IMR-90 (cell line): ENCODE measurements at regions not wholly inside any gene's neighbourhood (a gene's known extent, or its start where the extent isn't known, plus 50 kb on each side); places are given as distances from the start of the nearest gene placed in this dataset.

Experiments used
- CHD1 ChIP-seq: IDR thresholded peaks from 2 replicates; pipeline ENCODE4 v1.6.1; 2012; ENCODE audit warnings: low read depth, low read length, improper control_type of control experiment
- CTCF ChIP-seq: conservative IDR thresholded peaks from 2 replicates; pipeline ENCODE4 v1.5.1; 2012; ENCODE audit warnings: mild to moderate bottlenecking, low read depth, low read length, improper control_type of control experiment
- ELK1 ChIP-seq: fragments of 150-350 bp; IDR thresholded peaks from 2 replicates; pipeline ENCODE4 v1.6.1; 2016; ENCODE audit warnings: low read depth, mild to moderate bottlenecking, low read length, moderate library complexity, borderline replicate concordance
- FOS ChIP-seq: fragments of 150-350 bp; IDR thresholded peaks from 2 replicates; pipeline ENCODE4 v1.6.1; 2016; ENCODE audit warnings: low read depth, low read length
- MAZ ChIP-seq: IDR thresholded peaks from 2 replicates; pipeline ENCODE4 v1.6.1; 2012; ENCODE audit warnings: low read depth, mild to moderate bottlenecking, low read length, improper control_type of control experiment, moderate library complexity, borderline replicate concordance
- POLR2A ChIP-seq: IDR thresholded peaks from 2 replicates; pipeline ENCODE4 v1.6.1; 2012; ENCODE audit warnings: mild to moderate bottlenecking, low read depth, low read length
- RAD21 ChIP-seq: IDR thresholded peaks from 2 replicates; pipeline ENCODE4 v1.6.1; 2012; ENCODE audit warnings: low read length, improper control_type of control experiment
- RCOR1 ChIP-seq: IDR thresholded peaks from 2 replicates; pipeline ENCODE4 v1.6.1; 2012; ENCODE audit warnings: mild to moderate bottlenecking, low read length, improper control_type of control experiment; ENCODE audit not compliant: insufficient replicate concordance
- RFX5 ChIP-seq: IDR thresholded peaks from 2 replicates; pipeline ENCODE4 v1.8.0; 2012; ENCODE audit warnings: low read depth, mild to moderate bottlenecking, low read length, moderate library complexity
- SMC3 ChIP-seq: fragments of 150-350 bp; IDR thresholded peaks from 2 replicates; pipeline ENCODE4 v1.6.1; 2016; ENCODE audit warnings: low read depth, mild to moderate bottlenecking, antibody characterized with exemption, low read length, moderate library complexity

GRCh38 chr2:220178991-220179695 is 551.7 kb downstream of the SLC4A3 start:
- TF ChIP-seq CTCF (no peak), RCOR1 (no peak), ELK1 (no peak), POLR2A (no peak), MAZ (no peak), RAD21 (no peak), CHD1 (no peak), RFX5 (no peak), FOS (no peak), SMC3 (no peak)
